HEK293 (cell line): ENCODE measurements at regions not wholly inside any gene's neighbourhood (a gene's known extent, or its start where the extent isn't known, plus 50 kb on each side); places are given as distances from the start of the nearest gene placed in this dataset.

Source experiments
- CTCF ChIA-PET: fragments of 350-600 bp; formaldehyde crosslinking; extraction: SDS; loops from one replicate; lab custom pipeline; 2021; ENCODE audit warnings: antibody characterized with exemption; lab: Yijun Ruan, JAX
- POLR2A ChIA-PET: fragments of 300-600 bp; formaldehyde crosslinking; extraction: SDS; loops from one replicate; lab custom pipeline; 2020; ENCODE audit warnings: antibody characterized with exemption, inconsistent platforms; lab: Yijun Ruan, JAX
- H3K27ac ChIP-seq: fragments of 200-500 bp; sonication (Bioruptor generic); 2 replicates; pipeline ENCODE4 v1.5.1; 2014; ENCODE audit warnings: low read depth, low read length, control low read depth, inconsistent platforms; ENCODE audit errors: extremely low read depth
- H3K36me3 ChIP-seq, 2 experiments: fragments of 200-500 bp in 1 of 2; sonication (Bioruptor generic) in 1 of 2; 1 replicate in 1 of 2; 2 replicates in 1 of 2; pipeline ENCODE4 v1.5.1; 2014 to 2017; ENCODE audit warnings: inconsistent platforms in 2 of 2, low read length in 2 of 2; ENCODE audit not compliant: control insufficient read depth in 2 of 2, insufficient read depth in 1 of 2
- H3K4me1 ChIP-seq: fragments of 200-500 bp; sonication (Bioruptor generic); 2 replicates; pipeline ENCODE4 v1.5.1; 2014; ENCODE audit warnings: mild to moderate bottlenecking, low read length, inconsistent platforms; ENCODE audit not compliant: control insufficient read depth, insufficient read depth
- H3K4me3 ChIP-seq: 2 replicates; pipeline ENCODE4 v1.5.1; 2011; ENCODE audit warnings: low read depth, mild to moderate bottlenecking, control low read depth, low read length, moderate library complexity
- H3K9me3 ChIP-seq: fragments of 200-500 bp; sonication (Bioruptor generic); 2 replicates; pipeline ENCODE4 v1.5.1; 2014; ENCODE audit warnings: low read depth, low read length, inconsistent platforms; ENCODE audit not compliant: control insufficient read depth, insufficient read depth
- BCL11B ChIP-seq: fragments of 450-650 bp; formaldehyde crosslinking; IDR thresholded peaks from 2 replicates; pipeline ENCODE4 v1.5.1; 2016; ENCODE audit warnings: low read depth, missing biosample characterization, missing genetic modification characterization
- KLF7 ChIP-seq: fragments of 450-650 bp; formaldehyde crosslinking; IDR thresholded peaks from 2 replicates; pipeline ENCODE4 v1.5.1; 2016; ENCODE audit warnings: missing biosample characterization, missing genetic modification characterization, borderline replicate concordance
- KLF8 ChIP-seq: fragments of 450-650 bp; formaldehyde crosslinking; IDR thresholded peaks from 2 replicates; pipeline ENCODE4 v1.5.1; 2016; ENCODE audit warnings: missing biosample characterization, missing genetic modification characterization
- MYNN ChIP-seq: fragments of 450-650 bp; formaldehyde crosslinking; IDR thresholded peaks from 2 replicates; pipeline ENCODE4 v1.5.1; 2016; ENCODE audit warnings: missing biosample characterization, missing genetic modification characterization, borderline replicate concordance
- MZF1 ChIP-seq: fragments of 450-650 bp; formaldehyde crosslinking; IDR thresholded peaks from 2 replicates; pipeline ENCODE4 v1.5.1; 2017; ENCODE audit warnings: missing biosample characterization, missing genetic modification characterization, borderline replicate concordance
- RBAK ChIP-seq: fragments of 450-650 bp; formaldehyde crosslinking; IDR thresholded peaks from 2 replicates; pipeline ENCODE4 v1.5.1; 2016; ENCODE audit warnings: missing biosample characterization, missing genetic modification characterization
- YY2 ChIP-seq: fragments of 450-650 bp; formaldehyde crosslinking; IDR thresholded peaks from 2 replicates; pipeline ENCODE4 v1.5.1; 2016; ENCODE audit warnings: missing biosample characterization, missing genetic modification characterization
- ZFP41 ChIP-seq: fragments of 450-650 bp; formaldehyde crosslinking; IDR thresholded peaks from 2 replicates; pipeline ENCODE4 v1.5.1; 2016; ENCODE audit warnings: missing biosample characterization, missing genetic modification characterization, borderline replicate concordance
- ZNF211 ChIP-seq: fragments of 450-650 bp; formaldehyde crosslinking; IDR thresholded peaks from 2 replicates; pipeline ENCODE4 v1.5.1; 2016; ENCODE audit warnings: low read depth, missing biosample characterization, missing genetic modification characterization
- ZNF223 ChIP-seq: fragments of 450-650 bp; formaldehyde crosslinking; IDR thresholded peaks from 2 replicates; pipeline ENCODE4 v1.5.1; 2016; ENCODE audit warnings: missing biosample characterization, missing genetic modification characterization
- ZNF24 ChIP-seq: fragments of 450-650 bp; formaldehyde crosslinking; IDR thresholded peaks from 2 replicates; pipeline ENCODE4 v1.5.1; 2016; ENCODE audit warnings: missing biosample characterization, missing genetic modification characterization
- ZNF366 ChIP-seq: fragments of 450-650 bp; formaldehyde crosslinking; conservative IDR thresholded peaks from 2 replicates; pipeline ENCODE4 v1.5.1; 2016; ENCODE audit warnings: missing biosample characterization, missing genetic modification characterization
- ZNF391 ChIP-seq: fragments of 450-650 bp; formaldehyde crosslinking; IDR thresholded peaks from 2 replicates; pipeline ENCODE4 v1.5.1; 2016; ENCODE audit warnings: low read depth, missing biosample characterization, missing genetic modification characterization, borderline replicate concordance
- ZNF394 ChIP-seq: fragments of 450-650 bp; formaldehyde crosslinking; IDR thresholded peaks from 2 replicates; pipeline ENCODE4 v1.5.1; 2016; ENCODE audit warnings: missing biosample characterization, missing genetic modification characterization, mild to moderate bottlenecking, moderate library complexity, borderline replicate concordance
- ZNF510 ChIP-seq: fragments of 450-650 bp; formaldehyde crosslinking; IDR thresholded peaks from 2 replicates; pipeline ENCODE4 v1.5.1; 2018; ENCODE audit warnings: mild to moderate bottlenecking, missing genetic modification characterization, missing biosample characterization; ENCODE audit not compliant: insufficient replicate concordance
- ZNF600 ChIP-seq: fragments of 450-650 bp; formaldehyde crosslinking; IDR thresholded peaks from 2 replicates; pipeline ENCODE4 v1.5.1; 2016; ENCODE audit warnings: missing biosample characterization, missing genetic modification characterization
- ZNF624 ChIP-seq: fragments of 450-650 bp; formaldehyde crosslinking; IDR thresholded peaks from 2 replicates; pipeline ENCODE4 v1.5.1; 2017; ENCODE audit warnings: missing biosample characterization, missing genetic modification characterization
- ZNF626 ChIP-seq: fragments of 450-650 bp; sonication (Bioruptor Pico); formaldehyde crosslinking; IDR thresholded peaks from 2 replicates; pipeline ENCODE4 v1.5.1; 2018; ENCODE audit warnings: missing biosample characterization, missing genetic modification characterization, inconsistent platforms
- ZNF664 ChIP-seq: fragments of 450-650 bp; formaldehyde crosslinking; IDR thresholded peaks from 2 replicates; pipeline ENCODE4 v1.5.1; 2016; ENCODE audit warnings: missing biosample characterization, missing genetic modification characterization
- ZNF843 ChIP-seq: fragments of 450-650 bp; formaldehyde crosslinking; IDR thresholded peaks from 2 replicates; pipeline ENCODE4 v1.5.1; 2016; ENCODE audit warnings: missing biosample characterization, missing genetic modification characterization
- ZSCAN23 ChIP-seq: fragments of 450-650 bp; formaldehyde crosslinking; IDR thresholded peaks from 2 replicates; pipeline ENCODE4 v1.5.1; 2016; ENCODE audit warnings: missing biosample characterization, missing genetic modification characterization
- TF ChIP-seq, protein P1 (sequence below): fragments of 450-650 bp; formaldehyde crosslinking; IDR thresholded peaks from 2 replicates; pipeline ENCODE4 v1.5.1; 2016; ENCODE audit warnings: missing biosample characterization, missing genetic modification characterization
- TF ChIP-seq, protein P2 (sequence below): fragments of 450-650 bp; formaldehyde crosslinking; IDR thresholded peaks from 2 replicates; pipeline ENCODE4 v1.5.1; 2016; ENCODE audit warnings: missing biosample characterization, missing genetic modification characterization
- TF ChIP-seq, protein P3 (sequence below): fragments of 450-650 bp; formaldehyde crosslinking; IDR thresholded peaks from 2 replicates; pipeline ENCODE4 v1.5.1; 2016; ENCODE audit warnings: missing biosample characterization, missing genetic modification characterization, borderline replicate concordance
- TF ChIP-seq, protein P4 (sequence below): fragments of 450-650 bp; formaldehyde crosslinking; IDR thresholded peaks from 2 replicates; pipeline ENCODE4; 2016; ENCODE audit warnings: missing biosample characterization, missing genetic modification characterization
- TF ChIP-seq, protein P5 (sequence below): fragments of 450-650 bp; formaldehyde crosslinking; IDR thresholded peaks from 2 replicates; pipeline ENCODE4 v1.5.1; 2016; ENCODE audit warnings: missing biosample characterization, missing genetic modification characterization
- TF ChIP-seq, protein P6 (sequence below): fragments of 450-650 bp; formaldehyde crosslinking; IDR thresholded peaks from 2 replicates; pipeline ENCODE4 v1.5.1; 2016; ENCODE audit warnings: missing biosample characterization, missing genetic modification characterization

DNA sequence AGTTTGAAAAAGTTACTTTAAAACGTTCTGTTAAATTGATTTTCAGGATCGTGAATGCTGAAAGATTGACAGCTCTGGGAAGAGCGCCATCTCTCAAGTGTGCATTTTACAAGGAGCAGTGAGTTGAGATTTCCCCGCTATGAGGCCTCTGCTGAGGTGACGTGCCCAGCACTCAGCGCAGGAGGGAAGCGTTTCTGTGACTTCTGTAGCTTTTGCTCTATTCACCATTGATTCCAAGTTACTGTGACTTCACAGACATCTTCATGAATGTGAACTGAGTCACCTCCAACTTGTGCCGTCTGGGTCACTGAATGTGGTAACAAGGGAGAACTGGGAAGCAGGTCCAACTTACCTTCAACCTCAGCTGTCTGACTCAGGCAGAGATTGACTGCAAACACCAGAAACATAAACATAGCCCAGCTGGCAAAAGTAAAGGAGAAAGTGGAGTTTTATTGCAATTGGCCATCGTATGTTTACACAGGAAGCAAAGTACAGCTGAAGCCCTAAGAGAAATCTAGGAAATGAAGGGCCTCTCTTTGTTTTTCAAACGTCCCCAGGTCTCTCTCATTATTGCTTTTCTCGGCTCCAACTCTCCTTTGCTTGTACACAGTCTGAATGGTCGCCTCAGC, 428.8 kb upstream of the CLINT1 start:
- H3K36me3 ChIP-seq: no peaks in the 10 kb centered on the region
- POLR2A ChIA-PET: interaction anchor here (0.8 kb wide), 1 partner anchor 26 kb away, joined by 3 read pairs; no protein-coding TSS in a partner anchor
- H3K9me3 ChIP-seq: no peaks in the 10 kb centered on the region
- H3K4me1 ChIP-seq: peaks cover 10% of the 10 kb centered on the region
- CTCF ChIA-PET: interaction anchor here (0.5 kb wide), 1 partner anchor 23 kb away, joined by 4 read pairs; no protein-coding TSS in a partner anchor
- peak overlapping the region; percentile 38 for H3K27ac ChIP-seq
- H3K4me3 ChIP-seq: no peak overlapping the region
- TF ChIP-seq ZNF624 (tag by site-specific recombination): no peak
- TF ChIP-seq, protein P1, sequence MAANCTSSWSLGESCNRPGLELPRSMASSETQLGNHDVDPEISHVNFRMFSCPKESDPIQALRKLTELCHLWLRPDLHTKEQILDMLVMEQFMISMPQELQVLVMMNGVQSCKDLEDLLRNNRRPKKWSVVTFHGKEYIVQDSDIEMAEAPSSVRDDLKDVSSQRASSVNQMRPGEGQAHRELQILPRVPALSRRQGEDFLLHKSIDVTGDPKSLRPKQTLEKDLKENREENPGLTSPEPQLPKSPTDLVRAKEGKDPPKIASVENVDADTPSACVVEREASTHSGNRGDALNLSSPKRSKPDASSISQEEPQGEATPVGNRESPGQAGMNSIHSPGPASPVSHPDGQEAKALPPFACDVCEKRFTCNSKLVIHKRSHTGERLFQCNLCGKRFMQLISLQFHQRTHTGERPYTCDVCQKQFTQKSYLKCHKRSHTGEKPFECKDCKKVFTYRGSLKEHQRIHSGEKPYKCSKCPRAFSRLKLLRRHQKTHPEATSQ: no peak
- TF ChIP-seq ZNF600: no peak
- no peak for TF ChIP-seq BCL11B
- TF ChIP-seq ZNF843 (tag by site-specific recombination): no peak; the same call in 1 of the 2 replicates
- TF ChIP-seq ZNF510 (tag by site-specific recombination): no peak
- no peak for TF ChIP-seq ZNF366 (tag by site-specific recombination)
- no peak for TF ChIP-seq MYNN (tag by site-specific recombination)
- TF ChIP-seq ZNF394 (tag by site-specific recombination): no peak
- no peak for TF ChIP-seq YY2 (tag by site-specific recombination)
- TF ChIP-seq, protein P2, sequence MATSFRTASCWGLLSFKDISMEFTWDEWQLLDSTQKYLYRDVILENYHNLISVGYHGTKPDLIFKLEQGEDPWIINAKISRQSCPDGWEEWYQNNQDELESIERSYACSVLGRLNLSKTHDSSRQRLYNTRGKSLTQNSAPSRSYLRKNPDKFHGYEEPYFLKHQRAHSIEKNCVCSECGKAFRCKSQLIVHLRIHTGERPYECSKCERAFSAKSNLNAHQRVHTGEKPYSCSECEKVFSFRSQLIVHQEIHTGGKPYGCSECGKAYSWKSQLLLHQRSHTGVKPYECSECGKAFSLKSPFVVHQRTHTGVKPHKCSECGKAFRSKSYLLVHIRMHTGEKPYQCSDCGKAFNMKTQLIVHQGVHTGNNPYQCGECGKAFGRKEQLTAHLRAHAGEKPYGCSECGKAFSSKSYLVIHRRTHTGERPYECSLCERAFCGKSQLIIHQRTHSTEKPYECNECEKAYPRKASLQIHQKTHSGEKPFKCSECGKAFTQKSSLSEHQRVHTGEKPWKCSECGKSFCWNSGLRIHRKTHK (tag by site-specific recombination): no peak
- TF ChIP-seq ZNF391 (tag by site-specific recombination): no peak
- TF ChIP-seq, protein P3, sequence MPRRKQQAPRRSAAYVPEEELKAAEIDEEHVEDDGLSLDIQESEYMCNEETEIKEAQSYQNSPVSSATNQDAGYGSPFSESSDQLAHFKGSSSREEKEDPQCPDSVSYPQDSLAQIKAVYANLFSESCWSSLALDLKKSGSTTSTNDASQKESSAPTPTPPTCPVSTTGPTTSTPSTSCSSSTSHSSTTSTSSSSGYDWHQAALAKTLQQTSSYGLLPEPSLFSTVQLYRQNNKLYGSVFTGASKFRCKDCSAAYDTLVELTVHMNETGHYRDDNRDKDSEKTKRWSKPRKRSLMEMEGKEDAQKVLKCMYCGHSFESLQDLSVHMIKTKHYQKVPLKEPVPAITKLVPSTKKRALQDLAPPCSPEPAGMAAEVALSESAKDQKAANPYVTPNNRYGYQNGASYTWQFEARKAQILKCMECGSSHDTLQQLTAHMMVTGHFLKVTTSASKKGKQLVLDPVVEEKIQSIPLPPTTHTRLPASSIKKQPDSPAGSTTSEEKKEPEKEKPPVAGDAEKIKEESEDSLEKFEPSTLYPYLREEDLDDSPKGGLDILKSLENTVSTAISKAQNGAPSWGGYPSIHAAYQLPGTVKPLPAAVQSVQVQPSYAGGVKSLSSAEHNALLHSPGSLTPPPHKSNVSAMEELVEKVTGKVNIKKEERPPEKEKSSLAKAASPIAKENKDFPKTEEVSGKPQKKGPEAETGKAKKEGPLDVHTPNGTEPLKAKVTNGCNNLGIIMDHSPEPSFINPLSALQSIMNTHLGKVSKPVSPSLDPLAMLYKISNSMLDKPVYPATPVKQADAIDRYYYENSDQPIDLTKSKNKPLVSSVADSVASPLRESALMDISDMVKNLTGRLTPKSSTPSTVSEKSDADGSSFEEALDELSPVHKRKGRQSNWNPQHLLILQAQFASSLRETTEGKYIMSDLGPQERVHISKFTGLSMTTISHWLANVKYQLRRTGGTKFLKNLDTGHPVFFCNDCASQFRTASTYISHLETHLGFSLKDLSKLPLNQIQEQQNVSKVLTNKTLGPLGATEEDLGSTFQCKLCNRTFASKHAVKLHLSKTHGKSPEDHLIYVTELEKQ: no peak
- TF ChIP-seq ZNF664: no peak
- no peak for TF ChIP-seq KLF7 (tag by site-specific recombination)
- no peak for TF ChIP-seq ZSCAN23
- no peak for TF ChIP-seq ZNF24
- TF ChIP-seq ZNF211 (tag by site-specific recombination): no peak
- TF ChIP-seq, protein P4, sequence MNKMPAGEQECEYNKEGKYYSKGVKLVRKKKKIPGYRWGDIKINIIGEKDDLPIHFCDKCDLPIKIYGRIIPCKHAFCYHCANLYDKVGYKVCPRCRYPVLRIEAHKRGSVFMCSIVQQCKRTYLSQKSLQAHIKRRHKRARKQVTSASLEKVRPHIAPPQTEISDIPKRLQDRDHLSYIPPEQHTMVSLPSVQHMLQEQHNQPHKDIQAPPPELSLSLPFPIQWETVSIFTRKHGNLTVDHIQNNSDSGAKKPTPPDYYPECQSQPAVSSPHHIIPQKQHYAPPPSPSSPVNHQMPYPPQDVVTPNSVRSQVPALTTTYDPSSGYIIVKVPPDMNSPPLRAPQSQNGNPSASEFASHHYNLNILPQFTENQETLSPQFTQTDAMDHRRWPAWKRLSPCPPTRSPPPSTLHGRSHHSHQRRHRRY (tag by site-specific recombination): no peak
- TF ChIP-seq ZNF626: no peak
- no peak for TF ChIP-seq ZNF223
- TF ChIP-seq, protein P5, sequence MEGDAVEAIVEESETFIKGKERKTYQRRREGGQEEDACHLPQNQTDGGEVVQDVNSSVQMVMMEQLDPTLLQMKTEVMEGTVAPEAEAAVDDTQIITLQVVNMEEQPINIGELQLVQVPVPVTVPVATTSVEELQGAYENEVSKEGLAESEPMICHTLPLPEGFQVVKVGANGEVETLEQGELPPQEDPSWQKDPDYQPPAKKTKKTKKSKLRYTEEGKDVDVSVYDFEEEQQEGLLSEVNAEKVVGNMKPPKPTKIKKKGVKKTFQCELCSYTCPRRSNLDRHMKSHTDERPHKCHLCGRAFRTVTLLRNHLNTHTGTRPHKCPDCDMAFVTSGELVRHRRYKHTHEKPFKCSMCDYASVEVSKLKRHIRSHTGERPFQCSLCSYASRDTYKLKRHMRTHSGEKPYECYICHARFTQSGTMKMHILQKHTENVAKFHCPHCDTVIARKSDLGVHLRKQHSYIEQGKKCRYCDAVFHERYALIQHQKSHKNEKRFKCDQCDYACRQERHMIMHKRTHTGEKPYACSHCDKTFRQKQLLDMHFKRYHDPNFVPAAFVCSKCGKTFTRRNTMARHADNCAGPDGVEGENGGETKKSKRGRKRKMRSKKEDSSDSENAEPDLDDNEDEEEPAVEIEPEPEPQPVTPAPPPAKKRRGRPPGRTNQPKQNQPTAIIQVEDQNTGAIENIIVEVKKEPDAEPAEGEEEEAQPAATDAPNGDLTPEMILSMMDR (tag by site-specific recombination): no peak
- TF ChIP-seq MZF1 (tag by site-specific recombination): no peak
- TF ChIP-seq KLF8 (tag by site-specific recombination): no peak
- TF ChIP-seq, protein P6, sequence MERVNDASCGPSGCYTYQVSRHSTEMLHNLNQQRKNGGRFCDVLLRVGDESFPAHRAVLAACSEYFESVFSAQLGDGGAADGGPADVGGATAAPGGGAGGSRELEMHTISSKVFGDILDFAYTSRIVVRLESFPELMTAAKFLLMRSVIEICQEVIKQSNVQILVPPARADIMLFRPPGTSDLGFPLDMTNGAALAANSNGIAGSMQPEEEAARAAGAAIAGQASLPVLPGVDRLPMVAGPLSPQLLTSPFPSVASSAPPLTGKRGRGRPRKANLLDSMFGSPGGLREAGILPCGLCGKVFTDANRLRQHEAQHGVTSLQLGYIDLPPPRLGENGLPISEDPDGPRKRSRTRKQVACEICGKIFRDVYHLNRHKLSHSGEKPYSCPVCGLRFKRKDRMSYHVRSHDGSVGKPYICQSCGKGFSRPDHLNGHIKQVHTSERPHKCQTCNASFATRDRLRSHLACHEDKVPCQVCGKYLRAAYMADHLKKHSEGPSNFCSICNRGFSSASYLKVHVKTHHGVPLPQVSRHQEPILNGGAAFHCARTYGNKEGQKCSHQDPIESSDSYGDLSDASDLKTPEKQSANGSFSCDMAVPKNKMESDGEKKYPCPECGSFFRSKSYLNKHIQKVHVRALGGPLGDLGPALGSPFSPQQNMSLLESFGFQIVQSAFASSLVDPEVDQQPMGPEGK (tag by site-specific recombination): no peak
- no peak for TF ChIP-seq ZFP41 (tag by site-specific recombination)
- no peak for TF ChIP-seq RBAK
